ENCODE measurements at regions not wholly inside any gene's neighbourhood (a gene's known extent, or its start where the extent isn't known, plus 50 kb on each side); places are given as distances from the start of the nearest gene placed in this dataset.

GRCh38 chr2:195537811-195538210 is 119.2 kb upstream of the SLC39A10 start:
- Mint-ChIP-seq H3K27me3 (ENCODE audit: low read depth) (no peaks in the 10 kb centered on the region), H3K9me3 (peaks cover 6% of the 10 kb centered on the region), H3K4me1 (peaks cover 30% of the 10 kb centered on the region), H3K4me3 (no peak overlapping the region), H3K27ac (no peak overlapping the region), H3K36me3 (ENCODE audit: low read depth) (no peaks in the 10 kb centered on the region)
- no peak for TF ChIP-seq CTCF (IDR thresholded peaks at IDR 0.05; ENCODE audit: unreplicated experiment in 3 of 3)

DNA sequence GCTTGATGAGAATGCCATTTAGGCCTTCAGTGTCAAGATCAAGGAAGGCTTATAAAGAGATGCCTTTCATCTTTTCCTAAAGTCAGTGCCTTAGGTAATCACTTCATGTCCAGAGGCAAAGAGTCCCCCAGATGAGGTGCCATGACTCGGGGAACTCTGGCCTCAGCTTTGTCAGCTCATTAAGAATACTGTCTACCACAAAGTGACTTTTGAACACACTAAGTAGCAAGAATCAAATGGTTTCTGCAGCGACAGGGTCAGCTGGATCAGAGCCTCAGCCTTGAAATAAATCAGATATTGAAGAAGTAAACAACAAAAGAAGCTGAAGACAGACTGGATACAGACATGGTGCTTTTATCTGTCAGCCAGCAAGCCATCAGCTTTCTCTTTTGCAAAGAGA is 120.1 kb upstream of the SLC39A10 start:
- Mint-ChIP-seq H3K27ac (peak overlapping the region in 1 of 3 experiments; percentile 25), H3K36me3 (ENCODE audit: low read depth) (no peaks in the 10 kb centered on the region), H3K4me1 (peaks cover 39% of the 10 kb centered on the region), H3K9me3 (peaks cover 3% of the 10 kb centered on the region), H3K27me3 (ENCODE audit: low read depth) (no peaks in the 10 kb centered on the region), H3K4me3 (no peak overlapping the region)
- TF ChIP-seq CTCF (IDR thresholded peaks at IDR 0.05; ENCODE audit: unreplicated experiment in 3 of 3): no peak

DNA sequence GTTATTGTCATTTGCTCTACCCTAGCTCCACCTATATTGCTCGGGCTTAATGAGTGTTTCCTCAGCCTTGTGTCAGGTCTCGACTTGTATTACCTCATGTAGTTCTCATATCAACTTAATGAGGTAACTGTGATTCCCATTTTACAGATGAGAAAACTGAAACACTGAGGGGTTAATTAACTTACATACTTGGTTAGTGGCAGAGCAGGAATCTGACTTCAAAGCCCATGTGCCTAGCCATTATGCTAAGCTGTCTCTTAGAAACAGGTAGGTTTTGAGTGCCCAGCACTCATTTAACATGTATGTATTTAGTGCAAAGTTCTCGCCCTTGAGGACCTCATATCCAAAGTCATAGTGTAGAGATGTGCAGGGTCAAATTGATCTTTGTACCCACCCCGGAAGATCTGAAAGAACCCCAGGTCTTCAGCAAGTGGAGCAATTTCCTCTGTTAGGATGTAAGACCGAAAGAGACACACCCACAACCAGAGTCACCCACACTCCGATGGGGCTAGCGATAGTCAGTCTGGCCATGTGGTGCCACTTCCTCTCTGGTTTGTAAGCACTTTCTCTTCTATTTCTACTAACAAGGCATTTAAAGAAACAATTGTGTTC is 121.0 kb upstream of the SLC39A10 start:
- TF ChIP-seq CTCF (IDR thresholded peaks at IDR 0.05; ENCODE audit: unreplicated experiment in 3 of 3): no peak
- peak overlapping the region in 1 of 3 experiments; percentile 25 for H3K27ac Mint-ChIP-seq

GRCh38 chr2:195534971-195535370 is 122.1 kb upstream of the SLC39A10 start:
- Mint-ChIP-seq H3K4me3 (no peak overlapping the region), H3K27me3 (ENCODE audit: low read depth) (no peaks in the 10 kb centered on the region), H3K4me1 (peaks cover 46% of the 10 kb centered on the region), H3K36me3 (ENCODE audit: low read depth) (no peaks in the 10 kb centered on the region), H3K9me3 (peaks cover 2% of the 10 kb centered on the region), H3K27ac (peak overlapping the region in 2 of 3 experiments; percentile 32 to 73)
- no peak for TF ChIP-seq CTCF (IDR thresholded peaks at IDR 0.05; ENCODE audit: unreplicated experiment in 3 of 3)

More for the DNA sequence above, 121.0 kb upstream of the SLC39A10 start:
- no peaks in the 10 kb centered on the region for H3K27me3 Mint-ChIP-seq (ENCODE audit: low read depth)
- H3K9me3 Mint-ChIP-seq: no peaks in the 10 kb centered on the region
- H3K4me3 Mint-ChIP-seq: no peak overlapping the region
- H3K4me1 Mint-ChIP-seq: peaks cover 46% of the 10 kb centered on the region
- H3K36me3 Mint-ChIP-seq (ENCODE audit: low read depth): no peaks in the 10 kb centered on the region

GRCh38 chr2:195533771-195534642 is 123.0 kb upstream of the SLC39A10 start:
- H3K27me3 Mint-ChIP-seq (ENCODE audit: low read depth): no peaks in the 10 kb centered on the region
- H3K36me3 Mint-ChIP-seq (ENCODE audit: low read depth): no peaks in the 10 kb centered on the region
- TF ChIP-seq CTCF (IDR thresholded peaks at IDR 0.05; ENCODE audit: unreplicated experiment in 3 of 3): no peak
- H3K4me1 Mint-ChIP-seq: peaks cover 46% of the 10 kb centered on the region
- peak overlapping the region in 2 of 3 experiments; percentile 32 to 73 for H3K27ac Mint-ChIP-seq
- H3K4me3 Mint-ChIP-seq: no peak overlapping the region
- peaks cover 6% of the 10 kb centered on the region for H3K9me3 Mint-ChIP-seq
